Kidney (tissue), 13 donors: ENCODE measurements at regions not wholly inside any gene's neighbourhood (a gene's known extent, or its start where the extent isn't known, plus 50 kb on each side); places are given as distances from the start of the nearest gene placed in this dataset.

Source experiments
- DNase-seq, 5 donors: peaks; one replicate each; pipeline ENCODE4 v3.0.0-alpha.2; 2013 to 2020
- FAIRE-seq: peaks from 2 replicates; lab custom pipeline; 2012; peaks lifted over from hg19 to GRCh38; lab: Jason Lieb, UNC
- H3K27ac ChIP-seq, 2 donors: one replicate each; pipeline ENCODE4 v1.7.0; 2013; ENCODE audit warnings: low read depth in 2 of 2, low read length in 2 of 2, inconsistent platforms in 1 of 2
- H3K27me3 ChIP-seq: one replicate; pipeline ENCODE4 v1.7.1; 2013; ENCODE audit warnings: low read length, inconsistent platforms; ENCODE audit not compliant: control insufficient read depth, insufficient read depth
- H3K36me3 ChIP-seq, 3 donors: one replicate each; pipeline versions ENCODE4 v1.7.0 to v1.7.1; 2013; ENCODE audit warnings: low read length in 3 of 3, control low read depth in 1 of 3, inconsistent platforms in 1 of 3; ENCODE audit not compliant: insufficient read depth in 3 of 3, control insufficient read depth in 2 of 3
- H3K4me1 ChIP-seq, 3 donors: one replicate each; pipeline versions ENCODE4 v1.7.0 to v1.7.1; 2013; ENCODE audit warnings: low read length in 3 of 3, inconsistent platforms in 1 of 3, low read depth in 1 of 3; ENCODE audit not compliant: control insufficient read depth in 2 of 3, insufficient read depth in 2 of 3
- H3K4me3 ChIP-seq, 3 donors: one replicate each; pipeline versions ENCODE4 v1.7.0 to v1.8.1; 2013; ENCODE audit warnings: low read length in 3 of 3, control low read depth in 1 of 3, inconsistent platforms in 1 of 3
- H3K9ac ChIP-seq, 3 donors: one replicate each; pipeline versions ENCODE4 v1.7.0 to v1.7.1; 2013; ENCODE audit warnings: low read length in 3 of 3, control low read depth in 1 of 3, inconsistent platforms in 1 of 3
- H3K9me3 ChIP-seq, 3 donors: one replicate each; pipeline versions ENCODE4 v1.7.0 to v1.7.1; 2013; ENCODE audit warnings: low read length in 3 of 3, control low read depth in 1 of 3, inconsistent platforms in 1 of 3; ENCODE audit not compliant: control insufficient read depth in 2 of 3, insufficient read depth in 1 of 3
- CTCF ChIP-seq: IDR thresholded peaks from 3 replicates; pipeline ENCODE4 v1.5.1; 2012; ENCODE audit warnings: mild to moderate bottlenecking, moderate library complexity, borderline replicate concordance; ENCODE audit not compliant: insufficient read depth; ENCODE audit errors: extremely low read depth
- intact Hi-C: fragments of 100-400 bp; cut with DNase I; formaldehyde crosslinking; loops from one replicate; pipeline ENCODE4 v1.11.1; 2022
- donor health status: control.
- donor health status: control.
- donor health status: control.
- donor health status: control.
- donor health status: control.
- donor health status: DM: yes; HTN: yes; CAD: no.
- donor health status: Normal renal cell carcinoma (clear cell type).

- no peaks in the 10 kb centered on the region for H3K27me3 ChIP-seq
- H3K9ac ChIP-seq: no peak overlapping the region
- H3K27ac ChIP-seq: no peak overlapping the region
- no peak for DNase-seq
- H3K4me3 ChIP-seq: no peak overlapping the region
- no peak for FAIRE-seq
- no peaks in the 10 kb centered on the region for H3K9me3 ChIP-seq
- TF ChIP-seq CTCF: no peak
- H3K4me1 ChIP-seq: no peaks in the 10 kb centered on the region
- no peaks in the 10 kb centered on the region for H3K36me3 ChIP-seq
- intact Hi-C loops: no loop called here
Measured at GRCh38 chr13:22311734-22312404, 641.0 kb downstream of the FGF9 start.

- intact Hi-C loops: no loop called here
- no peak overlapping the region for H3K9ac ChIP-seq
- FAIRE-seq (no peak), DNase-seq (no peak)
- H3K4me3 ChIP-seq: no peak overlapping the region
- H3K36me3 ChIP-seq: no peaks in the 10 kb centered on the region
- no peaks in the 10 kb centered on the region for H3K9me3 ChIP-seq
- no peak overlapping the region for H3K27ac ChIP-seq
- H3K4me1 ChIP-seq: no peaks in the 10 kb centered on the region
- TF ChIP-seq CTCF: no peak
- no peaks in the 10 kb centered on the region for H3K27me3 ChIP-seq
Measured at GRCh38 chr13:22312405-22312803, 641.5 kb downstream of the FGF9 start.

GRCh38 chr13:22316494-22317025 lies 645.7 kb downstream of the FGF9 start:
- TF ChIP-seq CTCF: no peak
- H3K4me3 ChIP-seq: no peak overlapping the region
- no peak for FAIRE-seq

More at GRCh38 chr13:22316494-22317025, 645.7 kb downstream of the FGF9 start:
- no peak for DNase-seq
- H3K36me3 ChIP-seq: no peaks in the 10 kb centered on the region
- no peaks in the 10 kb centered on the region for H3K9me3 ChIP-seq
- intact Hi-C loops: no loop called here
- H3K27ac ChIP-seq: no peak overlapping the region
- no peaks in the 10 kb centered on the region for H3K4me1 ChIP-seq
- H3K27me3 ChIP-seq: no peaks in the 10 kb centered on the region
- H3K9ac ChIP-seq: no peak overlapping the region
